Adrenal gland (tissue), 5 donors: ENCODE measurements at regions not wholly inside any gene's neighbourhood (a gene's known extent, or its start where the extent isn't known, plus 50 kb on each side); places are given as distances from the start of the nearest gene placed in this dataset.

ENCODE experiments used
- CTCF ChIP-seq, 6 experiments: fragments of 450-650 bp in 4 of 6; fragments of 200-600 bp in 2 of 6; sonication (generic) in 1 of 6; IDR thresholded peaks; 1 replicate in 5 of 6; 2 replicates in 1 of 6; pipeline versions ENCODE4 v1.5.1 to v1.8.0; 2016 to 2021; ENCODE audit warnings: antibody characterized with exemption in 6 of 6, mild to moderate bottlenecking in 2 of 6, moderate library complexity in 1 of 6
- POLR2A ChIP-seq, 2 donors: fragments of 450-650 bp; IDR thresholded peaks; one replicate each; pipeline ENCODE4 v1.6.1; 2017; ENCODE audit warnings: antibody characterized with exemption in 2 of 2, mild to moderate bottlenecking in 2 of 2, moderate library complexity in 1 of 2
- donor health status: DM: no; HTN: no; CAD: no.

GRCh38 chr5:124593952-124594351 is 152.5 kb downstream of the ZNF608 start:
- TF ChIP-seq CTCF (IDR thresholded peaks at IDR 0.05) (no peak), POLR2A (IDR thresholded peaks at IDR 0.05) (no peak)
